CD14-positive monocyte (primary cell): ENCODE measurements at regions not wholly inside any gene's neighbourhood (a gene's known extent, or its start where the extent isn't known, plus 50 kb on each side); places are given as distances from the start of the nearest gene placed in this dataset.

Source experiments
- DNase-seq, 3 donors: peaks; one replicate each; pipeline ENCODE4 v3.0.0-alpha.2; 2011 to 2022
- H2AFZ ChIP-seq: 2 replicates; pipeline ENCODE4 v1.6.0; 2012; ENCODE audit warnings: mild to moderate bottlenecking, low read depth, low read length, inconsistent platforms; ENCODE audit not compliant: insufficient read depth, poor library complexity, severe bottlenecking
- H3K27ac ChIP-seq, 2 donors: 1 replicate in 1 of 2; 2 replicates in 1 of 2; pipeline ENCODE4 v1.5.1; 2012 to 2013; ENCODE audit warnings: low read length in 2 of 2, control low read depth in 1 of 2, inconsistent platforms in 1 of 2, low read depth in 1 of 2, mild to moderate bottlenecking in 1 of 2
- H3K27me3 ChIP-seq, 2 donors: one replicate each; pipeline versions ENCODE4 v1.6.0 to v1.6.1; 2011 to 2013; ENCODE audit warnings: low read length in 2 of 2; ENCODE audit not compliant: control insufficient read depth in 2 of 2, insufficient read depth in 2 of 2
- H3K36me3 ChIP-seq, 2 donors: replicated peaks in 1 of 2; 1 replicate in 1 of 2; 2 replicates in 1 of 2; pipeline versions ENCODE4 v1.5.1 to v1.6.1; 2012 to 2013; ENCODE audit warnings: low read length in 2 of 2, control low read depth in 1 of 2, inconsistent platforms in 1 of 2, mild to moderate bottlenecking in 1 of 2; ENCODE audit not compliant: insufficient read depth in 2 of 2, control insufficient read depth in 1 of 2
- H3K4me1 ChIP-seq, 2 donors: 1 replicate in 1 of 2; 2 replicates in 1 of 2; pipeline versions ENCODE4 v1.5.1 to v1.6.1; 2012 to 2013; ENCODE audit warnings: low read length in 2 of 2, control low read depth in 1 of 2, inconsistent platforms in 1 of 2, mild to moderate bottlenecking in 1 of 2, moderate library complexity in 1 of 2; ENCODE audit not compliant: insufficient read depth in 2 of 2, control insufficient read depth in 1 of 2
- H3K4me2 ChIP-seq: replicated peaks from 2 replicates; pipeline ENCODE3; 2012; ENCODE audit warnings: low read length, moderate library complexity, mild to moderate bottlenecking; ENCODE audit not compliant: poor library complexity, severe bottlenecking; ENCODE audit errors: extremely low read depth
- H3K4me3 ChIP-seq, 3 experiments: fragments of 200-600 bp in 1 of 3; sonication (generic) in 1 of 3; replicated peaks in 1 of 3; 1 replicate in 2 of 3; 2 replicates in 1 of 3; pipeline ENCODE4 v1.5.1; 2011 to 2013; ENCODE audit warnings: low read length in 3 of 3, mild to moderate bottlenecking in 3 of 3, control low read depth in 2 of 3, low read depth in 2 of 3, inconsistent platforms in 1 of 3, moderate library complexity in 1 of 3
- H3K79me2 ChIP-seq: 2 replicates; pipeline ENCODE4 v1.6.0; 2012; ENCODE audit warnings: mild to moderate bottlenecking, control low read depth, inconsistent platforms, low read length, moderate library complexity; ENCODE audit not compliant: insufficient read depth
- H3K9ac ChIP-seq: 2 replicates; pipeline ENCODE4 v1.6.0; 2017; ENCODE audit warnings: low read length, mild to moderate bottlenecking; ENCODE audit not compliant: insufficient read depth, poor library complexity, severe bottlenecking
- H3K9me3 ChIP-seq, 2 donors: replicated peaks in 1 of 2; 1 replicate in 1 of 2; 2 replicates in 1 of 2; pipeline versions ENCODE4 v1.5.1 to v1.6.1; 2012 to 2013; ENCODE audit warnings: low read length in 2 of 2, control low read depth in 1 of 2; ENCODE audit not compliant: control insufficient read depth in 1 of 2, insufficient read depth in 1 of 2
- H4K20me1 ChIP-seq: 2 replicates; pipeline ENCODE4 v1.6.0; 2012; ENCODE audit warnings: mild to moderate bottlenecking, low read length, control low read depth, moderate library complexity; ENCODE audit not compliant: insufficient read depth
- H3K27ac Mint-ChIP-seq, 7 donors: one replicate each; pipeline ENCODE4 v1.8.0; 2020; ENCODE audit warnings: mild to moderate bottlenecking in 7 of 7, mixed read lengths in 7 of 7, moderate library complexity in 6 of 7, inconsistent platforms in 2 of 7
- H3K27me3 Mint-ChIP-seq, 3 donors: one replicate each; pipeline ENCODE4 v1.8.0; 2021 to 2022; ENCODE audit warnings: low read depth in 3 of 3, mild to moderate bottlenecking in 3 of 3, mixed read lengths in 3 of 3, moderate library complexity in 3 of 3, inconsistent platforms in 1 of 3
- H3K36me3 Mint-ChIP-seq, 2 donors: one replicate each; pipeline ENCODE4 v1.8.0; 2020; ENCODE audit warnings: mixed read lengths in 2 of 2, inconsistent platforms in 1 of 2, mild to moderate bottlenecking in 1 of 2
- H3K4me1 Mint-ChIP-seq: one replicate; pipeline ENCODE4 v1.8.0; 2020; ENCODE audit warnings: mild to moderate bottlenecking, mixed read lengths
- H3K4me3 Mint-ChIP-seq, 2 donors: one replicate each; pipeline ENCODE4 v1.8.0; 2020; ENCODE audit warnings: mild to moderate bottlenecking in 2 of 2, mixed read lengths in 2 of 2, moderate library complexity in 1 of 2
- H3K9me3 Mint-ChIP-seq, 7 donors: one replicate each; pipeline ENCODE4 v1.8.0; 2020 to 2022; ENCODE audit warnings: mixed read lengths in 7 of 7, mild to moderate bottlenecking in 6 of 7, moderate library complexity in 6 of 7, inconsistent platforms in 2 of 7
- WGBS: methylation state at CpG from one replicate; pipeline ENCODE4 v1.1.5; 2013; ENCODE audit warnings: missing lambda C conversion rate; ENCODE audit not compliant: insufficient coverage; 5-methylcytosine and 5-hydroxymethylcytosine counted together
- intact Hi-C, 2 donors: fragments of 100-400 bp; cut with micrococcal nuclease; formaldehyde crosslinking; loops; one replicate each; pipeline versions ENCODE4 v1.15.0 to v1.15.1; 2023
- TF ChIP-seq, protein P1 (sequence below): fragments of 200-600 bp; IDR thresholded peaks from one replicate; pipeline ENCODE4 v1.8.0; 2022; ENCODE audit warnings: antibody characterized with exemption, mild to moderate bottlenecking

GRCh38 chr13:85040215-85040614, 759.0 kb downstream of the SLITRK6 start:
- intact Hi-C loops = no loop called here
- Histone ChIP-seq H3K27me3 (no peaks in the 10 kb centered on the region), H3K79me2 (no peaks in the 10 kb centered on the region), H3K4me1 (no peaks in the 10 kb centered on the region), H3K9me3 (peaks cover 4 to 6% of the 10 kb centered on the region in 2 donors), H2AFZ (no peak overlapping the region), H3K27ac (no peak overlapping the region), H3K4me2 (no peak overlapping the region), H3K9ac (no peak overlapping the region), H3K4me3 (no peak overlapping the region), H3K36me3 (no peaks in the 10 kb centered on the region), H4K20me1 (no peaks in the 10 kb centered on the region)
- no peak overlapping the region for H3K27ac Mint-ChIP-seq
- no peaks in the 10 kb centered on the region for H3K36me3 Mint-ChIP-seq
- no peaks in the 10 kb centered on the region for H3K4me1 Mint-ChIP-seq
- H3K9me3 Mint-ChIP-seq = peaks cover 0 to 12% (median 7%) of the 10 kb centered on the region in 7 donors
- TF ChIP-seq, protein P1, sequence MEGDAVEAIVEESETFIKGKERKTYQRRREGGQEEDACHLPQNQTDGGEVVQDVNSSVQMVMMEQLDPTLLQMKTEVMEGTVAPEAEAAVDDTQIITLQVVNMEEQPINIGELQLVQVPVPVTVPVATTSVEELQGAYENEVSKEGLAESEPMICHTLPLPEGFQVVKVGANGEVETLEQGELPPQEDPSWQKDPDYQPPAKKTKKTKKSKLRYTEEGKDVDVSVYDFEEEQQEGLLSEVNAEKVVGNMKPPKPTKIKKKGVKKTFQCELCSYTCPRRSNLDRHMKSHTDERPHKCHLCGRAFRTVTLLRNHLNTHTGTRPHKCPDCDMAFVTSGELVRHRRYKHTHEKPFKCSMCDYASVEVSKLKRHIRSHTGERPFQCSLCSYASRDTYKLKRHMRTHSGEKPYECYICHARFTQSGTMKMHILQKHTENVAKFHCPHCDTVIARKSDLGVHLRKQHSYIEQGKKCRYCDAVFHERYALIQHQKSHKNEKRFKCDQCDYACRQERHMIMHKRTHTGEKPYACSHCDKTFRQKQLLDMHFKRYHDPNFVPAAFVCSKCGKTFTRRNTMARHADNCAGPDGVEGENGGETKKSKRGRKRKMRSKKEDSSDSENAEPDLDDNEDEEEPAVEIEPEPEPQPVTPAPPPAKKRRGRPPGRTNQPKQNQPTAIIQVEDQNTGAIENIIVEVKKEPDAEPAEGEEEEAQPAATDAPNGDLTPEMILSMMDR = no peak
- no peak for DNase-seq
- H3K4me3 Mint-ChIP-seq = no peak overlapping the region
- no CpG with 5 or more reads among the region's 1 CpG for WGBS
- H3K27me3 Mint-ChIP-seq = peaks cover 0 to 1% (median 0%) of the 10 kb centered on the region in 3 donors

- Mint-ChIP-seq H3K4me3 (no peak overlapping the region), H3K36me3 (no peaks in the 10 kb centered on the region), H3K4me1 (no peaks in the 10 kb centered on the region), H3K27me3 (no peaks in the 10 kb centered on the region), H3K27ac (no peak overlapping the region), H3K9me3 (peaks cover 0 to 13% (median 5%) of the 10 kb centered on the region in 7 donors)
- Histone ChIP-seq H3K4me2 (no peak overlapping the region), H3K27ac (no peak overlapping the region), H2AFZ (no peak overlapping the region), H3K9me3 (peaks cover 9 to 19% of the 10 kb centered on the region in 2 donors), H3K36me3 (no peaks in the 10 kb centered on the region), H3K79me2 (no peaks in the 10 kb centered on the region), H3K4me1 (no peaks in the 10 kb centered on the region), H3K9ac (no peak overlapping the region), H4K20me1 (no peaks in the 10 kb centered on the region), H3K4me3 (no peak overlapping the region), H3K27me3 (no peaks in the 10 kb centered on the region)
- TF ChIP-seq, protein P1 = no peak
- no CpG with 5 or more reads among the region's 1 CpG for WGBS
- intact Hi-C loops = no loop called here
- no peak for DNase-seq
Observed at GRCh38 chr13:85031771-85032170, 767.4 kb downstream of the SLITRK6 start.
